GM23248 (cell line): ENCODE measurements at regions not wholly inside any gene's neighbourhood (a gene's known extent, or its start where the extent isn't known, plus 50 kb on each side); places are given as distances from the start of the nearest gene placed in this dataset.

Experiments used
- EZH2 ChIP-seq: fragments of 200-600 bp; sonication (generic); IDR thresholded peaks from 2 replicates; pipeline ENCODE4 v1.6.1; 2018; ENCODE audit warnings: antibody characterized with exemption, mild to moderate bottlenecking; ENCODE audit not compliant: insufficient read depth, poor library complexity, severe bottlenecking
- EZH2phosphoT487 ChIP-seq: fragments of 200-600 bp; sonication (generic); IDR thresholded peaks from 2 replicates; pipeline ENCODE4 v1.6.1; 2018; ENCODE audit warnings: antibody characterized with exemption, moderate library complexity, mild to moderate bottlenecking, low read depth; ENCODE audit not compliant: insufficient read depth

GRCh38 chr5:58066557-58066956 is 393.3 kb downstream of the PLK2 start:
- TF ChIP-seq EZH2 (no peak), EZH2phosphoT487 (no peak)
